HepG2 (cell line): ENCODE measurements at regions not wholly inside any gene's neighbourhood (a gene's known extent, or its start where the extent isn't known, plus 50 kb on each side); places are given as distances from the start of the nearest gene placed in this dataset.

Experiments
- ATAC-seq: fragments of 200-7000 bp; cut with Tn5 transposase; 3 replicates; pipeline ENCODE4 v1.9.1; 2020; ENCODE audit warnings: mild to moderate bottlenecking, moderate library complexity
- BruUV-seq: library from RNA; stranded (reverse); fragments of 400-500 nt; replicated peaks from 2 replicates; lab custom pipeline; 2021; lab: Mats Ljungman, UMichigan
- CTCF ChIA-PET: fragments of 300-600 bp; formaldehyde crosslinking; extraction: SDS; loops from one replicate; lab custom pipeline; 2021; ENCODE audit warnings: low total read pairs, inconsistent platforms, low intra/inter-chr PET ratio; lab: Yijun Ruan, JAX
- POLR2A ChIA-PET: fragments of 350-600 bp; sonication (Branson Sonifier 250); formaldehyde crosslinking; loops from one replicate; lab custom pipeline; 2020; ENCODE audit warnings: antibody characterized with exemption, inconsistent platforms; lab: Yijun Ruan, JAX
- DNase-seq: peaks from one replicate; pipeline ENCODE4 v3.0.0-alpha.2; 2015; ENCODE audit warnings: low spot score
- FAIRE-seq: peaks from 3 replicates; lab custom pipeline; 2011; peaks lifted over from hg19 to GRCh38; lab: Jason Lieb, UNC
- H2AFZ ChIP-seq: one replicate; pipeline ENCODE4 v1.6.1; 2011; ENCODE audit warnings: low read length, inconsistent platforms
- H3K27ac ChIP-seq: fragments of 300-600 bp; 3 replicates; pipeline ENCODE4 v1.8.0; 2011; ENCODE audit warnings: mixed run types, mild to moderate bottlenecking, mixed read lengths, low read length, inconsistent platforms; ENCODE audit not compliant: insufficient read depth; ENCODE audit errors: extremely low read length
- H3K27me3 ChIP-seq, 2 experiments: fragments of 200-600 bp in 1 of 2; 2 replicates in 1 of 2; 3 replicates in 1 of 2; pipeline versions ENCODE4 v1.6.0 to v1.8.0; 2011; ENCODE audit warnings: low read length in 2 of 2, mild to moderate bottlenecking in 2 of 2, moderate library complexity in 2 of 2, inconsistent platforms in 1 of 2; ENCODE audit not compliant: insufficient read depth in 2 of 2, control insufficient read depth in 1 of 2
- H3K36me3 ChIP-seq, 2 experiments: fragments of 200-600 bp in 1 of 2; replicated peaks in 1 of 2; 2 replicates in 1 of 2; 3 replicates in 1 of 2; pipeline versions ENCODE4 v1.5.1 to v1.8.0; 2011; ENCODE audit warnings: low read length in 2 of 2, inconsistent platforms in 1 of 2; ENCODE audit not compliant: insufficient read depth in 2 of 2, control insufficient read depth in 1 of 2
- H3K4me1 ChIP-seq: 2 replicates; pipeline ENCODE4 v1.5.1; 2012; ENCODE audit warnings: low read length, inconsistent platforms; ENCODE audit not compliant: insufficient read depth
- H3K4me2 ChIP-seq: 2 replicates; pipeline ENCODE4 v1.6.0; 2011; ENCODE audit warnings: low read depth, low read length, inconsistent platforms
- H3K4me3 ChIP-seq, 3 experiments: fragments of 200-600 bp in 1 of 3; sonication (generic), shearing (Covaris generic) in 1 of 3; replicated peaks in 1 of 3; 2 replicates each; pipeline ENCODE4 v1.5.1; 2011 to 2016; ENCODE audit warnings: low read length in 3 of 3, inconsistent platforms in 2 of 3, low read depth in 2 of 3, mild to moderate bottlenecking in 2 of 3, control low read depth in 1 of 3, mixed read lengths in 1 of 3; ENCODE audit not compliant: insufficient read depth in 1 of 3
- H3K79me2 ChIP-seq: one replicate; pipeline ENCODE4 v1.6.1; 2011; ENCODE audit warnings: low read length, inconsistent platforms; ENCODE audit not compliant: insufficient read depth
- H3K9ac ChIP-seq: 2 replicates; pipeline ENCODE4 v1.6.0; 2011; ENCODE audit warnings: mild to moderate bottlenecking, low read depth, low read length, inconsistent platforms; ENCODE audit not compliant: insufficient read depth
- H3K9me3 ChIP-seq: 2 replicates; pipeline ENCODE4 v1.5.1; 2012; ENCODE audit warnings: mild to moderate bottlenecking, low read length
- H4K20me1 ChIP-seq: 2 replicates; pipeline ENCODE4 v1.6.0; 2011; ENCODE audit warnings: inconsistent platforms, mild to moderate bottlenecking, low read length, moderate library complexity; ENCODE audit not compliant: insufficient read depth
- HBP1 ChIP-seq: IDR thresholded peaks from 2 replicates; pipeline ENCODE4 v1.6.1; 2016; ENCODE audit warnings: low read depth, control low read depth
- HMGXB3 ChIP-seq: sonication (generic); formaldehyde crosslinking; IDR thresholded peaks from 2 replicates; pipeline ENCODE4 v1.4.0; 2020; ENCODE audit warnings: missing genetic modification reagents, borderline replicate concordance
- PAX8 ChIP-seq: sonication (generic); formaldehyde crosslinking; IDR thresholded peaks from 2 replicates; pipeline ENCODE4 v1.8.0; 2022; ENCODE audit warnings: mild to moderate bottlenecking, missing genetic modification reagents, borderline replicate concordance
- TRIM24 ChIP-seq: sonication (generic); formaldehyde crosslinking; IDR thresholded peaks from 2 replicates; pipeline ENCODE4 v1.8.0; 2022; ENCODE audit warnings: mild to moderate bottlenecking, missing genetic modification reagents
- WGBS: methylation state at CpG from one replicate; pipeline ENCODE4 v1.1.6; 2017; ENCODE audit warnings: low lambda C conversion rate; 5-methylcytosine and 5-hydroxymethylcytosine counted together
- in situ Hi-C: cut with HindIII; loops from 2 replicates; pipeline ENCODE4 v1.10.0; 2017; ENCODE audit warnings: low pct_unique_long_range_greater_than_20kb; ENCODE audit not compliant: extremely low pct_ligation_motif_present
- intact Hi-C: fragments of 100-400 bp; cut with micrococcal nuclease; formaldehyde crosslinking; loops from one replicate; pipeline ENCODE4 v1.10.0; 2022; ENCODE audit not compliant: unreplicated experiment

GRCh38 chr13:82070416-82070815 lies 1729.5 kb upstream of the SPRY2 start (continued):
- TF ChIP-seq HMGXB3 (CRISPR knock-in tag) = no peak

- TF ChIP-seq HBP1 (CRISPR knock-in tag) (no peak), TRIM24 (CRISPR knock-in tag) (no peak), PAX8 (CRISPR knock-in tag) (no peak)
- 26% methylated on average over 4 of the region's 4 CpGs for WGBS
- ChIA-PET CTCF (no interaction called here), POLR2A (no interaction called here)
- H3K9ac ChIP-seq = no peak overlapping the region
- BruUV-seq = no TSS peak
- no peak overlapping the region for H3K4me2 ChIP-seq
- no peaks in the 10 kb centered on the region for H3K4me1 ChIP-seq
- no peak overlapping the region for H3K27ac ChIP-seq
- ATAC-seq (no peak), FAIRE-seq (no peak), DNase-seq (no peak)
- H3K9me3 ChIP-seq = no peaks in the 10 kb centered on the region
- H3K79me2 ChIP-seq = no peaks in the 10 kb centered on the region
- H4K20me1 ChIP-seq = no peaks in the 10 kb centered on the region
- intact Hi-C loops (no loop called here), in situ Hi-C loops (no loop called here)
- no peak overlapping the region for H3K4me3 ChIP-seq
- no peaks in the 10 kb centered on the region for H3K36me3 ChIP-seq
- no peaks in the 10 kb centered on the region for H3K27me3 ChIP-seq
- H2AFZ ChIP-seq = no peak overlapping the region
Measured at GRCh38 chr13:82062772-82063171, 1721.8 kb upstream of the SPRY2 start.
